Neural crest cell (in vitro differentiated cells): ENCODE measurements at regions not wholly inside any gene's neighbourhood (a gene's known extent, or its start where the extent isn't known, plus 50 kb on each side); places are given as distances from the start of the nearest gene placed in this dataset.

ENCODE experiments used
- DNase-seq: peaks from one replicate; pipeline ENCODE4 v3.0.0; 2021; ENCODE audit warnings: low read depth, mixed read lengths, low spot score
- H3K27ac Mint-ChIP-seq: one replicate; pipeline ENCODE4 v1.8.0; 2021; ENCODE audit warnings: mild to moderate bottlenecking, mixed read lengths; ENCODE audit not compliant: unreplicated experiment
- H3K27me3 Mint-ChIP-seq: 2 replicates; pipeline ENCODE4 v1.8.0; 2021; ENCODE audit warnings: low read depth, mild to moderate bottlenecking, mixed read lengths
- H3K36me3 Mint-ChIP-seq: 2 replicates; pipeline ENCODE4 v1.8.0; 2021; ENCODE audit warnings: low read depth, mild to moderate bottlenecking, mixed read lengths
- H3K4me1 Mint-ChIP-seq: 2 replicates; pipeline ENCODE4 v1.8.0; 2021; ENCODE audit warnings: mixed read lengths
- H3K4me3 Mint-ChIP-seq: one replicate; pipeline ENCODE4 v1.8.0; 2021; ENCODE audit warnings: mild to moderate bottlenecking, mixed read lengths
- H3K9me3 Mint-ChIP-seq: 2 replicates; pipeline ENCODE4 v1.8.0; 2021; ENCODE audit warnings: mixed read lengths
- CTCF ChIP-seq: fragments of 200-600 bp; sonication (generic); conservative IDR thresholded peaks from 2 replicates; pipeline ENCODE4 v1.5.0; 2021; ENCODE audit warnings: antibody characterized with exemption, mild to moderate bottlenecking

GRCh38 chr14:28143316-28143715 is 623.3 kb upstream of the FOXG1 start:
- DNase-seq, result peak; percentile 8
- peaks cover 3% of the 10 kb centered on the region for H3K9me3 Mint-ChIP-seq
- H3K36me3 Mint-ChIP-seq, result no peaks in the 10 kb centered on the region
- H3K27ac Mint-ChIP-seq, result peak overlapping the region; percentile 97
- no peaks in the 10 kb centered on the region for H3K27me3 Mint-ChIP-seq
- H3K4me1 Mint-ChIP-seq, result peaks cover 29% of the 10 kb centered on the region
- no peak for TF ChIP-seq CTCF
- peak overlapping the region; percentile 72 for H3K4me3 Mint-ChIP-seq

GRCh38 chr14:28151926-28152325 is 614.7 kb upstream of the FOXG1 start:
- Mint-ChIP-seq H3K27ac (no peak overlapping the region), H3K36me3 (no peaks in the 10 kb centered on the region), H3K4me3 (no peak overlapping the region), H3K4me1 (no peaks in the 10 kb centered on the region), H3K9me3 (no peaks in the 10 kb centered on the region), H3K27me3 (no peaks in the 10 kb centered on the region)
- DNase-seq, result no peak
- TF ChIP-seq CTCF, result no peak

- no peak overlapping the region for H3K27ac Mint-ChIP-seq
- no peaks in the 10 kb centered on the region for H3K27me3 Mint-ChIP-seq
- no peak for DNase-seq
- H3K9me3 Mint-ChIP-seq, result no peaks in the 10 kb centered on the region
- H3K4me1 Mint-ChIP-seq, result no peaks in the 10 kb centered on the region
- TF ChIP-seq CTCF, result no peak
- no peak overlapping the region for H3K4me3 Mint-ChIP-seq
- H3K36me3 Mint-ChIP-seq, result no peaks in the 10 kb centered on the region
These were observed 614.0 kb upstream of the FOXG1 start for GRCh38 chr14:28152453-28153044.

- no peak for DNase-seq
- H3K9me3 Mint-ChIP-seq, result no peaks in the 10 kb centered on the region
- H3K4me1 Mint-ChIP-seq, result no peaks in the 10 kb centered on the region
- no peak overlapping the region for H3K27ac Mint-ChIP-seq
- no peaks in the 10 kb centered on the region for H3K27me3 Mint-ChIP-seq
- no peak for TF ChIP-seq CTCF
- no peak overlapping the region for H3K4me3 Mint-ChIP-seq
- no peaks in the 10 kb centered on the region for H3K36me3 Mint-ChIP-seq
These were observed 609.2 kb upstream of the FOXG1 start for GRCh38 chr14:28157289-28157869.

- no peak for DNase-seq
- no peaks in the 10 kb centered on the region for H3K27me3 Mint-ChIP-seq
- H3K27ac Mint-ChIP-seq, result no peak overlapping the region
- no peaks in the 10 kb centered on the region for H3K36me3 Mint-ChIP-seq
- no peak overlapping the region for H3K4me3 Mint-ChIP-seq
- H3K4me1 Mint-ChIP-seq, result peaks cover 3% of the 10 kb centered on the region
- TF ChIP-seq CTCF, result no peak
- no peaks in the 10 kb centered on the region for H3K9me3 Mint-ChIP-seq
These were observed 608.4 kb upstream of the FOXG1 start for GRCh38 chr14:28157887-28158791.
